Tibial artery (tissue), 4 donors: ENCODE measurements at regions not wholly inside any gene's neighbourhood (a gene's known extent, or its start where the extent isn't known, plus 50 kb on each side); places are given as distances from the start of the nearest gene placed in this dataset.

Experiments used
- DNase-seq, 2 donors: peaks; one replicate each; pipeline ENCODE4 v3.0.0-alpha.2; 2019
- H3K27ac ChIP-seq, 2 donors: fragments of 200-600 bp; sonication (generic) in 1 of 2; 1 replicate in 1 of 2; 2 replicates in 1 of 2; pipeline ENCODE4 v1.5.1; 2018 to 2019; ENCODE audit warnings: mild to moderate bottlenecking in 1 of 2
- H3K27me3 ChIP-seq, 2 donors: fragments of 200-600 bp; sonication (generic) in 1 of 2; one replicate each; pipeline versions ENCODE4 v1.5.1 to v1.6.0; 2016 to 2019
- H3K36me3 ChIP-seq, 3 donors: fragments of 200-600 bp; sonication (generic) in 2 of 3; one replicate each; pipeline ENCODE4 v1.5.1; 2016 to 2019; ENCODE audit warnings: mild to moderate bottlenecking in 2 of 3
- H3K4me1 ChIP-seq, 4 donors: fragments of 200-600 bp; sonication (generic) in 2 of 4; 1 replicate in 3 of 4; 2 replicates in 1 of 4; pipeline ENCODE4 v1.5.1; 2016 to 2019
- H3K4me3 ChIP-seq, 2 donors: fragments of 200-600 bp; sonication (generic) in 1 of 2; 1 replicate in 1 of 2; 2 replicates in 1 of 2; pipeline ENCODE4 v1.5.1; 2018 to 2019; ENCODE audit warnings: mild to moderate bottlenecking in 2 of 2
- H3K9me3 ChIP-seq, 3 donors: fragments of 200-600 bp; sonication (generic) in 1 of 3; one replicate each; pipeline ENCODE4 v1.5.1; 2016 to 2019
- intact Hi-C: fragments of 100-400 bp; cut with DNase I; formaldehyde crosslinking; loops from one replicate; pipeline ENCODE4 v1.15.0; 2023; ENCODE audit warnings: low total_unique reads
- TF ChIP-seq, protein P1 (sequence below), 2 experiments: fragments of 200-600 bp in 1 of 2; fragments of 450-650 bp in 1 of 2; IDR thresholded peaks; one replicate each; pipeline ENCODE4 v1.5.1; 2017 to 2019; ENCODE audit warnings: antibody characterized with exemption in 2 of 2, mild to moderate bottlenecking in 1 of 2, moderate library complexity in 1 of 2

- no peak for DNase-seq
- TF ChIP-seq, protein P1, sequence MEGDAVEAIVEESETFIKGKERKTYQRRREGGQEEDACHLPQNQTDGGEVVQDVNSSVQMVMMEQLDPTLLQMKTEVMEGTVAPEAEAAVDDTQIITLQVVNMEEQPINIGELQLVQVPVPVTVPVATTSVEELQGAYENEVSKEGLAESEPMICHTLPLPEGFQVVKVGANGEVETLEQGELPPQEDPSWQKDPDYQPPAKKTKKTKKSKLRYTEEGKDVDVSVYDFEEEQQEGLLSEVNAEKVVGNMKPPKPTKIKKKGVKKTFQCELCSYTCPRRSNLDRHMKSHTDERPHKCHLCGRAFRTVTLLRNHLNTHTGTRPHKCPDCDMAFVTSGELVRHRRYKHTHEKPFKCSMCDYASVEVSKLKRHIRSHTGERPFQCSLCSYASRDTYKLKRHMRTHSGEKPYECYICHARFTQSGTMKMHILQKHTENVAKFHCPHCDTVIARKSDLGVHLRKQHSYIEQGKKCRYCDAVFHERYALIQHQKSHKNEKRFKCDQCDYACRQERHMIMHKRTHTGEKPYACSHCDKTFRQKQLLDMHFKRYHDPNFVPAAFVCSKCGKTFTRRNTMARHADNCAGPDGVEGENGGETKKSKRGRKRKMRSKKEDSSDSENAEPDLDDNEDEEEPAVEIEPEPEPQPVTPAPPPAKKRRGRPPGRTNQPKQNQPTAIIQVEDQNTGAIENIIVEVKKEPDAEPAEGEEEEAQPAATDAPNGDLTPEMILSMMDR (IDR thresholded peaks at IDR 0.05) = no peak
Observed at GRCh38 chr19:31975461-31975860, 369.9 kb upstream of the ZNF507 start.

DNA sequence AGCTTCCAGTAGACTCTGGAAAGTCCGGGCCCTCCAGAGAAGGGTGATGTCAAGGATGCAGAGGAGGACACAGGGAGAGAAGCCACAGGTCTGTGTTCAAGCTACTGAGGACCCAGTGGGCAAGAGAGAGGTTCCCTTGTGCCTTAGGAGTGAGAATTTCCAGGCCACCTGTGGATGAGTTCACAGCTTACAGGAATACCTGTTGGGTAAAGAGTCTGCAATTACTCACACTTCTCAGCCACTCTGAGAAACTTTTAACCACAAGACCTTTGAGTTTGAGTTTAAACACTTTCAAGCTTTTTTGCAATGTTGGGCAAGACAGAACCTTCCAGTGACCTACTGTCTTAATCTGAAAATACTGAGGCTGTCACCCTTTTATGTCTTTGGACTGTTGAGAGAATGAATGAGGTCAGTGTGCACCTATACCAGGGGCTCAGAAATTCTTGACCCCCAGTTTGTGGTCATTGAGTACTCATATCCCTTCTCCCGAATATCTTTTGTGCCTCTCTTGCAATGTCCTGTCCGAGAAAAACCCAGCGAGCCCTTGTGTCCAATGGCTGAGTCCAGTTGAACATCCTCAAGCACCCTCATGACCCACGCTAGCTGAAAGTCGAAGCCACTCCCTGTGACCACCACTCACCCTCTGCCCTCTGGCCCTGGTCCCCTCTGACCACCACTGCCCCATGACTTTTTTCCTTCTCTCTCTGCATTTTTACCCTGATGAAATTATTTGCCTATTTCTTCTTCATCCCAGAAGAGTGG lies 368.5 kb upstream of the ZNF507 start:
- Histone ChIP-seq H3K27ac (no peak overlapping the region), H3K27me3 (no peaks in the 10 kb centered on the region), H3K4me3 (no peak overlapping the region), H3K36me3 (no peaks in the 10 kb centered on the region), H3K4me1 (no peaks in the 10 kb centered on the region), H3K9me3 (no peaks in the 10 kb centered on the region)
- intact Hi-C loops = no loop called here
- no peak for DNase-seq
- TF ChIP-seq, protein P1 (IDR thresholded peaks at IDR 0.05) = no peak

More at GRCh38 chr19:31975461-31975860, 369.9 kb upstream of the ZNF507 start:
- Histone ChIP-seq H3K27me3 (no peaks in the 10 kb centered on the region), H3K4me3 (no peak overlapping the region), H3K9me3 (no peaks in the 10 kb centered on the region), H3K27ac (no peak overlapping the region), H3K4me1 (no peaks in the 10 kb centered on the region), H3K36me3 (no peaks in the 10 kb centered on the region)
- intact Hi-C loops = no loop called here

- Histone ChIP-seq H3K4me3 (no peak overlapping the region), H3K27ac (no peak overlapping the region), H3K27me3 (no peaks in the 10 kb centered on the region), H3K36me3 (no peaks in the 10 kb centered on the region), H3K4me1 (no peaks in the 10 kb centered on the region), H3K9me3 (no peaks in the 10 kb centered on the region)
- DNase-seq = no peak
- intact Hi-C loops = no loop called here
- TF ChIP-seq, protein P1 (IDR thresholded peaks at IDR 0.05) = no peak
Observed at GRCh38 chr19:31979362-31979761, 366.0 kb upstream of the ZNF507 start.

DNA sequence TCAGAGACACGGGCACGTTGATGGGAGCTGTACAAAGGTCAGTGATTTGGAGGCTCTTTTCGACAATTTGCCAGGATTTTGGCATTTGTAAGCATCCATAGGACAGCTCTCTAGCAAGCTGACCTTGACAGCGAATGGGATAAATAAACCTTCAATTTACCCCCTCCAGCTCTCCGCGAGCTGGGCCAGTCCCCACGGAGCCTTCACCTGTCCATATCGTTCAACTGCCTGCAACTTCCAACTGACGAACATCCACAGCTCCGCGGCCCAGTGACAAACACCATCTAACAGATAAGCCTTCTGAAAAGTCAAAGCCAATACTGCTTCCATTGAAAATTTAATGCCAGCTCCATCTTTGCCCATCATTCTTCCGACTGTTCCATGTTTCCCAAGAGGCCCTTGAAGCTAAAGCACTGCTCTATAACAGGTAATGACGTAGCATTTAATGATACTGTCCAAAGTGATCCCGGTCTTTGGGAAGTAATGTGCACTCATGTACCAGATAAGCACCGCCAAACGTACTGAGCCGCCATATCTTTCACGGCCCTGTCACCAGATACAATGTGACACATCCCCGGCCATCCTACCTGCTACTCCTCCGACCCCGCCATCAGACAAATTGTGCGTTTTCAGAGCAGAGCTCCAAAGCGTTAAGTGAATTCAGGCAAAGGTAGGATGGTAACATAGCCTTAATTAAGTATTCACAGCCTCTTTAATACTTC lies 365.3 kb upstream of the ZNF507 start:
- H3K36me3 ChIP-seq = no peaks in the 10 kb centered on the region
- no peaks in the 10 kb centered on the region for H3K4me1 ChIP-seq
- H3K4me3 ChIP-seq = no peak overlapping the region
- no peaks in the 10 kb centered on the region for H3K9me3 ChIP-seq
- intact Hi-C loops = no loop called here
- TF ChIP-seq, protein P1 (IDR thresholded peaks at IDR 0.05) = no peak
- DNase-seq = no peak
- H3K27ac ChIP-seq = no peak overlapping the region
- no peaks in the 10 kb centered on the region for H3K27me3 ChIP-seq

GRCh38 chr19:31980796-31981195 lies 364.6 kb upstream of the ZNF507 start:
- Histone ChIP-seq H3K9me3 (peaks cover 0 to 4% (median 0%) of the 10 kb centered on the region in 3 donors), H3K36me3 (no peaks in the 10 kb centered on the region), H3K4me3 (no peak overlapping the region), H3K27ac (no peak overlapping the region), H3K4me1 (no peaks in the 10 kb centered on the region), H3K27me3 (no peaks in the 10 kb centered on the region)
- intact Hi-C loops = no loop called here
- DNase-seq = no peak
- TF ChIP-seq, protein P1 (IDR thresholded peaks at IDR 0.05) = no peak
